Keratinocyte (primary cell): ENCODE measurements at regions not wholly inside any gene's neighbourhood (a gene's known extent, or its start where the extent isn't known, plus 50 kb on each side); places are given as distances from the start of the nearest gene placed in this dataset.

Experiments
- EZH2 ChIP-seq: IDR thresholded peaks from one replicate; pipeline ENCODE4 v1.6.1; 2012; ENCODE audit warnings: inconsistent platforms, mild to moderate bottlenecking, low read length, moderate library complexity
- TF ChIP-seq, protein P1 (sequence below), 3 experiments: IDR thresholded peaks in 1 of 3; conservative IDR thresholded peaks in 1 of 3; optimal IDR thresholded peaks in 1 of 3; 2 replicates in 2 of 3; 3 replicates in 1 of 3; pipeline versions ENCODE3 to v1.5.1; 2011; ENCODE audit warnings: low read length in 3 of 3, mild to moderate bottlenecking in 3 of 3, moderate library complexity in 2 of 3, control low read depth in 1 of 3, inconsistent platforms in 1 of 3; ENCODE audit not compliant: insufficient read depth in 2 of 3; ENCODE audit errors: extremely low read depth in 1 of 3

DNA sequence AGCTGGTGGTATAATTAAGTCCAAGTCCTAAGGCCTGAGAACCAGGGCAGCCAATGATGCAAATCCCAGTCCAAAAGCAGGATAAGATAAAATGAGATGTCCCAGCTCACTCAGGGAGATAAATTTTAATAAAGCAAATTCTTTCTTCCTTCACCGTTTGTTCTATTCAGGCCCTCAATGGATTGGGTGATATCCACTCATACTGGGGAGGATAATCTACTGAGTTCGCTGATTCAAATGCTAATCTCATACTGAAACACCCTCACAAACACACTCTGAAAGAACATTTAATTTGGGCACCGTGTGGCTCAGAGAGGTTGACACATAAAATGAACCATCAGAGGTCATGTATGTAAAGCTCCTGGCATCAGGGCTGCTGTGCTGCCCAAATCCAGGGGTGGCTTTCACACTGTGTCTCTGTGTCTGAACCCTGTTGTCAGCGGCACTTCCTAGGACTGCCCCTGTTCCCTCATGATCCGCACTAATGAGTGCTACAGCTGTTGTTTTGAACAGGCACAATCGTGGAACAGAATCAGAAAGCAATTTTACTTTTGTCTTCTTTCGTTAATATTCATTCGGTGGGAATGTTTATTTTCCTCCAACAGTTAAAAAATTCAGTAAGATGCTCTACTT is 428.5 kb upstream of the FBXO33 start:
- TF ChIP-seq, protein P1, sequence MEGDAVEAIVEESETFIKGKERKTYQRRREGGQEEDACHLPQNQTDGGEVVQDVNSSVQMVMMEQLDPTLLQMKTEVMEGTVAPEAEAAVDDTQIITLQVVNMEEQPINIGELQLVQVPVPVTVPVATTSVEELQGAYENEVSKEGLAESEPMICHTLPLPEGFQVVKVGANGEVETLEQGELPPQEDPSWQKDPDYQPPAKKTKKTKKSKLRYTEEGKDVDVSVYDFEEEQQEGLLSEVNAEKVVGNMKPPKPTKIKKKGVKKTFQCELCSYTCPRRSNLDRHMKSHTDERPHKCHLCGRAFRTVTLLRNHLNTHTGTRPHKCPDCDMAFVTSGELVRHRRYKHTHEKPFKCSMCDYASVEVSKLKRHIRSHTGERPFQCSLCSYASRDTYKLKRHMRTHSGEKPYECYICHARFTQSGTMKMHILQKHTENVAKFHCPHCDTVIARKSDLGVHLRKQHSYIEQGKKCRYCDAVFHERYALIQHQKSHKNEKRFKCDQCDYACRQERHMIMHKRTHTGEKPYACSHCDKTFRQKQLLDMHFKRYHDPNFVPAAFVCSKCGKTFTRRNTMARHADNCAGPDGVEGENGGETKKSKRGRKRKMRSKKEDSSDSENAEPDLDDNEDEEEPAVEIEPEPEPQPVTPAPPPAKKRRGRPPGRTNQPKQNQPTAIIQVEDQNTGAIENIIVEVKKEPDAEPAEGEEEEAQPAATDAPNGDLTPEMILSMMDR (optimal IDR thresholded peaks at IDR 0.05 in 1 of 3, IDR thresholded peaks at IDR 0.05 in 1 of 3, conservative IDR thresholded peaks at IDR 0.05 in 1 of 3; ENCODE audit: extremely low read depth in 1 of 3, insufficient read depth in 2 of 3, low read length in 3 of 3), result no peak
- TF ChIP-seq EZH2, result no peak
